GM12878 (cell line): ENCODE measurements at regions not wholly inside any gene's neighbourhood (a gene's known extent, or its start where the extent isn't known, plus 50 kb on each side); places are given as distances from the start of the nearest gene placed in this dataset.

Source experiments
- ATAC-seq: fragments of 200-7000 bp; cut with Tn5 transposase; 3 replicates; pipeline ENCODE4 v1.9.1; 2020; ENCODE audit warnings: mild to moderate bottlenecking, moderate library complexity
- BruUV-seq: library from RNA; stranded (reverse); fragments of 400-500 nt; replicated peaks from 2 replicates; lab custom pipeline; 2021; lab: Mats Ljungman, UMichigan
- CTCF ChIA-PET: fragments of 300-600 bp; sonication (Branson Sonifier 250); formaldehyde crosslinking; extraction: SDS; loops from one replicate; lab custom pipeline; 2021; ENCODE audit warnings: inconsistent platforms; lab: Yijun Ruan, JAX
- POLR2A ChIA-PET: fragments of 350-600 bp; formaldehyde crosslinking; extraction: SDS; loops from one replicate; lab custom pipeline; 2021; ENCODE audit warnings: inconsistent platforms; lab: Charles Lee
- RAD21 ChIA-PET: fragments of 300-600 bp; sonication (Branson Sonifier 250); formaldehyde crosslinking; loops from one replicate; lab custom pipeline; 2023; ENCODE audit warnings: antibody characterized with exemption; ENCODE audit not compliant: unreplicated experiment; lab: Charles Lee
- SMC1A ChIA-PET: fragments of 300-600 bp; sonication (Branson Sonifier 250); formaldehyde crosslinking; loops from one replicate; lab custom pipeline; 2023; ENCODE audit not compliant: unreplicated experiment, uncharacterized antibody; lab: Charles Lee
- DNase-seq: peaks from one replicate; pipeline ENCODE4 v3.0.0-alpha.2; 2011; ENCODE audit warnings: low read depth, low spot score
- FAIRE-seq: peaks from 3 replicates; lab custom pipeline; 2011; peaks lifted over from hg19 to GRCh38; lab: Jason Lieb, UNC
- H2AFZ ChIP-seq: 2 replicates; pipeline ENCODE4 v1.6.0; 2011; ENCODE audit warnings: low read depth, low read length, control low read depth; ENCODE audit not compliant: control insufficient read depth
- H3K27ac ChIP-seq: 2 replicates; pipeline ENCODE4 v1.5.1; 2011; ENCODE audit warnings: control low read depth; ENCODE audit not compliant: control insufficient read depth, insufficient read depth
- H3K27me3 ChIP-seq, 2 experiments: replicated peaks in 1 of 2; 2 replicates each; pipeline versions ENCODE4 v1.6.0 to v1.6.1; 2011; ENCODE audit warnings: low read length in 1 of 2; ENCODE audit not compliant: control insufficient read depth in 2 of 2, insufficient read depth in 2 of 2
- H3K36me3 ChIP-seq, 2 experiments: 2 replicates each; pipeline ENCODE4 v1.5.1; 2011; ENCODE audit warnings: low read length in 1 of 2; ENCODE audit not compliant: control insufficient read depth in 2 of 2, insufficient read depth in 2 of 2
- H3K4me1 ChIP-seq: 2 replicates; pipeline ENCODE4 v1.6.1; 2011; ENCODE audit warnings: mild to moderate bottlenecking, low read length, moderate library complexity, mixed read lengths; ENCODE audit not compliant: control insufficient read depth, insufficient read depth
- H3K4me2 ChIP-seq: 2 replicates; pipeline ENCODE4 v1.6.0; 2011; ENCODE audit warnings: control low read depth; ENCODE audit not compliant: control insufficient read depth, insufficient read depth
- H3K4me3 ChIP-seq: fragments of 200-600 bp; sonication (generic); 2 replicates; pipeline ENCODE4 v1.5.1; 2016
- H3K79me2 ChIP-seq: 2 replicates; pipeline ENCODE4 v1.6.0; 2011; ENCODE audit warnings: low read length; ENCODE audit not compliant: control insufficient read depth, insufficient read depth
- H3K9ac ChIP-seq: 2 replicates; pipeline ENCODE4 v1.8.0; 2011; ENCODE audit warnings: low read length, control low read depth, mixed read lengths; ENCODE audit not compliant: control insufficient read depth, insufficient read depth
- H3K9me3 ChIP-seq: replicated peaks from 3 replicates; pipeline ENCODE4 v1.5.1; 2011; ENCODE audit warnings: mild to moderate bottlenecking, low read length; ENCODE audit not compliant: control insufficient read depth, insufficient read depth
- H4K20me1 ChIP-seq: 2 replicates; pipeline ENCODE4 v1.6.0; 2011; ENCODE audit not compliant: control insufficient read depth, insufficient read depth
- CHD4 ChIP-seq: fragments of 200-600 bp; sonication (generic); IDR thresholded peaks from 2 replicates; pipeline ENCODE4 v1.6.1; 2016; ENCODE audit warnings: mild to moderate bottlenecking
- CREB1 ChIP-seq: IDR thresholded peaks from 2 replicates; pipeline ENCODE4 v1.6.1; 2012; ENCODE audit warnings: low read depth, mild to moderate bottlenecking, inconsistent platforms
- IRF4 ChIP-seq: IDR thresholded peaks from 2 replicates; pipeline ENCODE4 v1.6.1; 2011; ENCODE audit warnings: low read depth, low read length
- POLR2AphosphoS2 ChIP-seq: IDR thresholded peaks from 2 replicates; pipeline ENCODE4 v1.6.1; 2011; ENCODE audit warnings: low read depth, mild to moderate bottlenecking, low read length, improper control_type of control experiment, moderate library complexity
- POLR2AphosphoS5 ChIP-seq: IDR thresholded peaks from 2 replicates; pipeline ENCODE4 v1.6.1; 2011; ENCODE audit warnings: mild to moderate bottlenecking, low read length, inconsistent platforms
- POU2F2 ChIP-seq: IDR thresholded peaks from 3 replicates; pipeline ENCODE4 v1.6.1; 2011; ENCODE audit warnings: low read depth, mild to moderate bottlenecking, low read length, borderline replicate concordance
- RBBP5 ChIP-seq: fragments of 200-600 bp; sonication (generic); conservative IDR thresholded peaks from 2 replicates; pipeline ENCODE4 v1.6.1; 2016
- SPI1 ChIP-seq: IDR thresholded peaks from 2 replicates; pipeline ENCODE4 v1.6.1; 2011; ENCODE audit warnings: low read depth, mild to moderate bottlenecking, low read length, moderate library complexity, borderline replicate concordance; ENCODE audit not compliant: insufficient read depth
- STAT3 ChIP-seq: IDR thresholded peaks from 2 replicates; pipeline ENCODE4 v1.6.1; 2011; ENCODE audit warnings: low read depth, low read length, improper control_type of control experiment
- SUZ12 ChIP-seq: fragments of 200-600 bp; sonication (generic); IDR thresholded peaks from one replicate; pipeline ENCODE4 v1.6.1; 2018; ENCODE audit warnings: antibody characterized with exemption, mild to moderate bottlenecking; ENCODE audit not compliant: unreplicated experiment
- TARDBP ChIP-seq: IDR thresholded peaks from 2 replicates; pipeline ENCODE4 v1.6.1; 2016; ENCODE audit warnings: borderline replicate concordance
- TCF7 ChIP-seq: IDR thresholded peaks from 2 replicates; pipeline ENCODE4 v1.6.1; 2014; ENCODE audit warnings: antibody characterized with exemption, borderline replicate concordance
- WGBS: methylation state at CpG from one replicate; pipeline ENCODE4 v1.1.6; 2016; ENCODE audit warnings: low lambda C conversion rate; ENCODE audit not compliant: insufficient replicate concordance, insufficient coverage; ENCODE audit errors: missing lambda C conversion rate; 5-methylcytosine and 5-hydroxymethylcytosine counted together
- in situ Hi-C: fragments of 300-500 bp; cut with MboI; formaldehyde crosslinking; loops from 9 replicates; pipeline ENCODE4 v1.14.3; 2018; ENCODE audit warnings: mixed read lengths
- intact Hi-C: fragments of 100-400 bp; cut with micrococcal nuclease; formaldehyde crosslinking; loops from one replicate; pipeline ENCODE4 v1.14.2; 2022; ENCODE audit not compliant: unreplicated experiment
- TF ChIP-seq, protein P1 (sequence below): fragments of 450-650 bp; formaldehyde crosslinking; IDR thresholded peaks from 2 replicates; pipeline ENCODE4 v1.4.0; 2020; ENCODE audit warnings: mild to moderate bottlenecking, moderate library complexity
- TF ChIP-seq, protein P2 (sequence below): IDR thresholded peaks from 2 replicates; pipeline ENCODE4 v1.6.1; 2012; ENCODE audit warnings: mild to moderate bottlenecking, low read depth, low read length
- TF ChIP-seq, protein P3 (sequence below): fragments of 450-650 bp; conservative IDR thresholded peaks from 2 replicates; pipeline ENCODE4 v1.6.1; 2017; ENCODE audit warnings: mild to moderate bottlenecking, moderate library complexity

DNA sequence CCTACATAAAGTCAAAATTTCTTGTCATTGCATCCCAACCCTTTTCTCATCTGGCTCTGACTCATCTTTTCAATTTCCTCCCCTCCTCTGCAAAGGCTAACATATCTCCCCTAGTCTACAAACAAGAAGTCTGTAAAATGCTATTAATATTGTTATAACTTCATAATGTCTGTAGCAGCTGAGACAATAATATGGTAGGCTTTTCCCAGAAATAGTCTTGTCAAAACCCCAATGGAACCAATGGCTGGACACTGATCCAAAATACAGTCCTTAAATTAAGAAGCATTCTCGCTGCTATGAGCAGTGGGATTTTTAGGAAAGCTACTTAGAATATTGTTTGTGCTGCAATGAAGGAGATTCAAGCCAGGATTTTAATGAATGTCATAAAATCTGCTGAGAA lies 131.4 kb downstream of the KLHL28 start (continued):
- TF ChIP-seq SUZ12 (no peak), CREB1 (no peak)

DNA sequence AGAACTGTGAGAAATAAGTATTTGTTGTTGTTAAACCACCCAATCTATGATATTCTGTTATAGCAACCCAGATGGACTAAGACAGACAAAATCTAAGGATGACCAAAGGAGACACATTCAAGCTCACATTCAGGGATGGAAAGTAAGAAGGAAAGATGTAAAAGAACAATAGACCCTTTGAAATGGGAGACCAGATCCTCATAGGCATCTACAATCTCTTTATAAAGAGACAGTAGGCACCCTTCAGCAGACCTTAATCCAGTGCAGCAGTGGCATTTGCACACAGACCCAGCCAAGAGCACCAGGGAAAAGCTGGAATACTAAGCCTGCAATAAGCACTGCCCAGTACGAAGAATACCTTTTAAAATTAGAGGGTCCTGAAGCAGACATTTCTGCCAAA lies 132.7 kb downstream of the KLHL28 start:
- no peak overlapping the region for H3K4me2 ChIP-seq
- ATAC-seq (no peak), FAIRE-seq (no peak), DNase-seq (no peak)
- H3K4me1 ChIP-seq: no peaks in the 10 kb centered on the region
- ChIA-PET CTCF (interaction anchor here (0.8 kb wide), 1 partner anchor 17 kb away, joined by 4 read pairs; no protein-coding TSS in a partner anchor), SMC1A (interaction anchor here (0.6 kb wide), 1 partner anchor 1944 kb away, joined by 3 read pairs; no protein-coding TSS in a partner anchor), RAD21 (no interaction called here), POLR2A (no interaction called here)
- BruUV-seq: no TSS peak
- no peak overlapping the region for H3K27ac ChIP-seq
- no peak overlapping the region for H2AFZ ChIP-seq
- in situ Hi-C loops: no loop called here
- H3K36me3 ChIP-seq: no peaks in the 10 kb centered on the region
- H4K20me1 ChIP-seq: no peaks in the 10 kb centered on the region
- intact Hi-C loops: no loop called here
- H3K27me3 ChIP-seq: no peaks in the 10 kb centered on the region
- no peak overlapping the region for H3K9ac ChIP-seq
- no peaks in the 10 kb centered on the region for H3K9me3 ChIP-seq
- 0% methylated on average over 1 of the region's 1 CpG for WGBS
- H3K4me3 ChIP-seq: no peak overlapping the region
- H3K79me2 ChIP-seq: no peaks in the 10 kb centered on the region
- TF ChIP-seq SPI1 (no peak), POLR2AphosphoS5 (no peak), STAT3 (no peak), POLR2AphosphoS2 (no peak), TARDBP (no peak), POU2F2 (no peak), CHD4 (no peak), IRF4 (no peak), TCF7 (no peak), RBBP5 (no peak)
- TF ChIP-seq, protein P1, sequence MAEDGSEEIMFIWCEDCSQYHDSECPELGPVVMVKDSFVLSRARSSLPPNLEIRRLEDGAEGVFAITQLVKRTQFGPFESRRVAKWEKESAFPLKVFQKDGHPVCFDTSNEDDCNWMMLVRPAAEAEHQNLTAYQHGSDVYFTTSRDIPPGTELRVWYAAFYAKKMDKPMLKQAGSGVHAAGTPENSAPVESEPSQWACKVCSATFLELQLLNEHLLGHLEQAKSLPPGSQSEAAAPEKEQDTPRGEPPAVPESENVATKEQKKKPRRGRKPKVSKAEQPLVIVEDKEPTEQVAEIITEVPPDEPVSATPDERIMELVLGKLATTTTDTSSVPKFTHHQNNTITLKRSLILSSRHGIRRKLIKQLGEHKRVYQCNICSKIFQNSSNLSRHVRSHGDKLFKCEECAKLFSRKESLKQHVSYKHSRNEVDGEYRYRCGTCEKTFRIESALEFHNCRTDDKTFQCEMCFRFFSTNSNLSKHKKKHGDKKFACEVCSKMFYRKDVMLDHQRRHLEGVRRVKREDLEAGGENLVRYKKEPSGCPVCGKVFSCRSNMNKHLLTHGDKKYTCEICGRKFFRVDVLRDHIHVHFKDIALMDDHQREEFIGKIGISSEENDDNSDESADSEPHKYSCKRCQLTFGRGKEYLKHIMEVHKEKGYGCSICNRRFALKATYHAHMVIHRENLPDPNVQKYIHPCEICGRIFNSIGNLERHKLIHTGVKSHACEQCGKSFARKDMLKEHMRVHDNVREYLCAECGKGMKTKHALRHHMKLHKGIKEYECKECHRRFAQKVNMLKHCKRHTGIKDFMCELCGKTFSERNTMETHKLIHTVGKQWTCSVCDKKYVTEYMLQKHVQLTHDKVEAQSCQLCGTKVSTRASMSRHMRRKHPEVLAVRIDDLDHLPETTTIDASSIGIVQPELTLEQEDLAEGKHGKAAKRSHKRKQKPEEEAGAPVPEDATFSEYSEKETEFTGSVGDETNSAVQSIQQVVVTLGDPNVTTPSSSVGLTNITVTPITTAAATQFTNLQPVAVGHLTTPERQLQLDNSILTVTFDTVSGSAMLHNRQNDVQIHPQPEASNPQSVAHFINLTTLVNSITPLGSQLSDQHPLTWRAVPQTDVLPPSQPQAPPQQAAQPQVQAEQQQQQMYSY: no peak
- TF ChIP-seq, protein P2, sequence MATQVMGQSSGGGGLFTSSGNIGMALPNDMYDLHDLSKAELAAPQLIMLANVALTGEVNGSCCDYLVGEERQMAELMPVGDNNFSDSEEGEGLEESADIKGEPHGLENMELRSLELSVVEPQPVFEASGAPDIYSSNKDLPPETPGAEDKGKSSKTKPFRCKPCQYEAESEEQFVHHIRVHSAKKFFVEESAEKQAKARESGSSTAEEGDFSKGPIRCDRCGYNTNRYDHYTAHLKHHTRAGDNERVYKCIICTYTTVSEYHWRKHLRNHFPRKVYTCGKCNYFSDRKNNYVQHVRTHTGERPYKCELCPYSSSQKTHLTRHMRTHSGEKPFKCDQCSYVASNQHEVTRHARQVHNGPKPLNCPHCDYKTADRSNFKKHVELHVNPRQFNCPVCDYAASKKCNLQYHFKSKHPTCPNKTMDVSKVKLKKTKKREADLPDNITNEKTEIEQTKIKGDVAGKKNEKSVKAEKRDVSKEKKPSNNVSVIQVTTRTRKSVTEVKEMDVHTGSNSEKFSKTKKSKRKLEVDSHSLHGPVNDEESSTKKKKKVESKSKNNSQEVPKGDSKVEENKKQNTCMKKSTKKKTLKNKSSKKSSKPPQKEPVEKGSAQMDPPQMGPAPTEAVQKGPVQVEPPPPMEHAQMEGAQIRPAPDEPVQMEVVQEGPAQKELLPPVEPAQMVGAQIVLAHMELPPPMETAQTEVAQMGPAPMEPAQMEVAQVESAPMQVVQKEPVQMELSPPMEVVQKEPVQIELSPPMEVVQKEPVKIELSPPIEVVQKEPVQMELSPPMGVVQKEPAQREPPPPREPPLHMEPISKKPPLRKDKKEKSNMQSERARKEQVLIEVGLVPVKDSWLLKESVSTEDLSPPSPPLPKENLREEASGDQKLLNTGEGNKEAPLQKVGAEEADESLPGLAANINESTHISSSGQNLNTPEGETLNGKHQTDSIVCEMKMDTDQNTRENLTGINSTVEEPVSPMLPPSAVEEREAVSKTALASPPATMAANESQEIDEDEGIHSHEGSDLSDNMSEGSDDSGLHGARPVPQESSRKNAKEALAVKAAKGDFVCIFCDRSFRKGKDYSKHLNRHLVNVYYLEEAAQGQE: no peak
- TF ChIP-seq, protein P3, sequence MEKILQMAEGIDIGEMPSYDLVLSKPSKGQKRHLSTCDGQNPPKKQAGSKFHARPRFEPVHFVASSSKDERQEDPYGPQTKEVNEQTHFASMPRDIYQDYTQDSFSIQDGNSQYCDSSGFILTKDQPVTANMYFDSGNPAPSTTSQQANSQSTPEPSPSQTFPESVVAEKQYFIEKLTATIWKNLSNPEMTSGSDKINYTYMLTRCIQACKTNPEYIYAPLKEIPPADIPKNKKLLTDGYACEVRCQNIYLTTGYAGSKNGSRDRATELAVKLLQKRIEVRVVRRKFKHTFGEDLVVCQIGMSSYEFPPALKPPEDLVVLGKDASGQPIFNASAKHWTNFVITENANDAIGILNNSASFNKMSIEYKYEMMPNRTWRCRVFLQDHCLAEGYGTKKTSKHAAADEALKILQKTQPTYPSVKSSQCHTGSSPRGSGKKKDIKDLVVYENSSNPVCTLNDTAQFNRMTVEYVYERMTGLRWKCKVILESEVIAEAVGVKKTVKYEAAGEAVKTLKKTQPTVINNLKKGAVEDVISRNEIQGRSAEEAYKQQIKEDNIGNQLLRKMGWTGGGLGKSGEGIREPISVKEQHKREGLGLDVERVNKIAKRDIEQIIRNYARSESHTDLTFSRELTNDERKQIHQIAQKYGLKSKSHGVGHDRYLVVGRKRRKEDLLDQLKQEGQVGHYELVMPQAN: no peak
